Testis (tissue), 2 donors: ENCODE measurements at regions not wholly inside any gene's neighbourhood (a gene's known extent, or its start where the extent isn't known, plus 50 kb on each side); places are given as distances from the start of the nearest gene placed in this dataset.

ENCODE experiments used
- POLR2A ChIP-seq: fragments of 450-650 bp; IDR thresholded peaks from one replicate; pipeline ENCODE4 v1.6.1; 2017; ENCODE audit warnings: antibody characterized with exemption, mild to moderate bottlenecking, moderate library complexity
- TF ChIP-seq, protein P1 (sequence below), 3 experiments: fragments of 450-650 bp in 2 of 3; fragments of 200-600 bp in 1 of 3; sonication (generic) in 1 of 3; IDR thresholded peaks; one replicate each; pipeline ENCODE4 v1.5.1; 2016 to 2019; ENCODE audit warnings: antibody characterized with exemption in 3 of 3, mild to moderate bottlenecking in 2 of 3, moderate library complexity in 1 of 3

DNA sequence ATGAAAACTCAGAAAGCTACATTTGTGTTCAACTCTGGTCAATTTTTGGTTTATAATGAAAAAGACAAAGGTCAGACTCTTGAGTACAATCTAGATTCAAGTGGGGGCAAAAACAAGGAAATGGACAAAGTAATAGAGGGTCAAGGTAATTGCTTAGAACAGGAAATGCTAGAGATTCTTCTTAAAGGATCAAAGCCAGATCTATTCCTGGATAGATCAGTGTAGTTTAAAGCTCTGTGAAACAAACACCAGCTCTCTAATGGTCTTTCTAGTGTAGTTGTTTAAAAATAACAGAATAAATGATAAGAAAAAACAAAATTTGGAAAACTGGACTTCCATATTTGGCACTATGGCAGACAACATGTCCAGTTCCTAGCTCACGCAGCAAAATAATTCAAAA, 70.7 kb upstream of the SLC8A3 start:
- TF ChIP-seq, protein P1, sequence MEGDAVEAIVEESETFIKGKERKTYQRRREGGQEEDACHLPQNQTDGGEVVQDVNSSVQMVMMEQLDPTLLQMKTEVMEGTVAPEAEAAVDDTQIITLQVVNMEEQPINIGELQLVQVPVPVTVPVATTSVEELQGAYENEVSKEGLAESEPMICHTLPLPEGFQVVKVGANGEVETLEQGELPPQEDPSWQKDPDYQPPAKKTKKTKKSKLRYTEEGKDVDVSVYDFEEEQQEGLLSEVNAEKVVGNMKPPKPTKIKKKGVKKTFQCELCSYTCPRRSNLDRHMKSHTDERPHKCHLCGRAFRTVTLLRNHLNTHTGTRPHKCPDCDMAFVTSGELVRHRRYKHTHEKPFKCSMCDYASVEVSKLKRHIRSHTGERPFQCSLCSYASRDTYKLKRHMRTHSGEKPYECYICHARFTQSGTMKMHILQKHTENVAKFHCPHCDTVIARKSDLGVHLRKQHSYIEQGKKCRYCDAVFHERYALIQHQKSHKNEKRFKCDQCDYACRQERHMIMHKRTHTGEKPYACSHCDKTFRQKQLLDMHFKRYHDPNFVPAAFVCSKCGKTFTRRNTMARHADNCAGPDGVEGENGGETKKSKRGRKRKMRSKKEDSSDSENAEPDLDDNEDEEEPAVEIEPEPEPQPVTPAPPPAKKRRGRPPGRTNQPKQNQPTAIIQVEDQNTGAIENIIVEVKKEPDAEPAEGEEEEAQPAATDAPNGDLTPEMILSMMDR (IDR thresholded peaks at IDR 0.05) = no peak
- no peak for TF ChIP-seq POLR2A
